H1 (cell line): ENCODE measurements at regions not wholly inside any gene's neighbourhood (a gene's known extent, or its start where the extent isn't known, plus 50 kb on each side); places are given as distances from the start of the nearest gene placed in this dataset.

Experiments used
- BRCA1 ChIP-seq: IDR thresholded peaks from 2 replicates; pipeline ENCODE4 v1.6.1; 2012; ENCODE audit warnings: low read depth, low read length, improper control_type of control experiment
- CTBP2 ChIP-seq: IDR thresholded peaks from 2 replicates; pipeline ENCODE4 v1.7.0; 2011; ENCODE audit warnings: borderline replicate concordance, mild to moderate bottlenecking, moderate library complexity, mixed read lengths, low read length; ENCODE audit not compliant: insufficient read depth, insufficient read length
- EZH2 ChIP-seq: fragments of 200-600 bp; sonication (generic); IDR thresholded peaks from 2 replicates; pipeline ENCODE4 v1.7.1; 2012; ENCODE audit warnings: low read depth, mild to moderate bottlenecking, moderate library complexity, low read length, inconsistent platforms; ENCODE audit not compliant: severe bottlenecking
- KDM4A ChIP-seq: IDR thresholded peaks from one replicate; pipeline ENCODE4 v1.7.1; 2012; ENCODE audit warnings: low read depth, mild to moderate bottlenecking, moderate library complexity, low read length, inconsistent platforms; ENCODE audit not compliant: severe bottlenecking
- RFX5 ChIP-seq: IDR thresholded peaks from 2 replicates; pipeline ENCODE4 v1.6.1; 2011; ENCODE audit warnings: low read depth, low read length, improper control_type of control experiment, borderline replicate concordance
- SIRT6 ChIP-seq: IDR thresholded peaks from one replicate; pipeline ENCODE4 v1.7.1; 2012; ENCODE audit warnings: low read length, inconsistent platforms
- TF ChIP-seq, protein P1 (sequence below): IDR thresholded peaks from 2 replicates; pipeline ENCODE4 v1.6.1; 2012; ENCODE audit warnings: low read length, inconsistent platforms
- TF ChIP-seq, protein P2 (sequence below): IDR thresholded peaks from 2 replicates; pipeline ENCODE4 v1.6.1; 2011; ENCODE audit warnings: low read length, improper control_type of control experiment

DNA sequence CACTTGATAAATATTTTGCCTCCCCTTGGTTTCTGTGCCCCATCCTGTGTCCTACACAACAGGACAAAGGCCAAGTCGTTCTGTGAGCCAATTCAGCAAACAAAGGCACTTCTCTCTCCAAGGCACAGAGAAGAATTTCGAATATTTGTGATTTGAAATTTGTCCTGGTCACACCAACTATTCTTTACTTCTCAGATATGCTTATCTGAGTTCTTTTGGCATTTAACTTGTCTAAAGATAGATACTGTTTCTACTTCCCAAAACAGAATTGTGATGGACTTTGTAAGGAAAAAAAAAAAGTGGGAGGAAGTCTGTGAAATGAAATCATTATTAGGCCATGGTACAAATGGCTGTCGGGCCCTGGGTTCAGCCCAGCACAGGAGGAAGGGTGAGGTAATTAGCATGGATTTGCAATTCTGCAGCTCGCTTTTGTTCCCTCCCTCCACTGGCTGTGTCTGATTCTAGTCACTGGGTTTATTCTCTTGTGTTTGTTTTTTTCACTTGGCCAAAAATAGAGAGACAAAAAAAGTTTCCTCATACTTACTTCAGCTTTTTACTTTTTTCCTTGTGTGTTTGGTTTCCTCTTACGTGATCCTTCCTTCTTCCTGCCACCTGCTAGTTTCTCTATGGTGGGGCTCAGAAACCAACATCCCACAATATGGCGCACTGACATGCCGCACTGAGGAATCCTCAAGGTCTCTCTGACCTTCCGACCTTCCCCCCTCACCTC lies 108.2 kb upstream of the MKLN1 start (continued):
- TF ChIP-seq, protein P1, sequence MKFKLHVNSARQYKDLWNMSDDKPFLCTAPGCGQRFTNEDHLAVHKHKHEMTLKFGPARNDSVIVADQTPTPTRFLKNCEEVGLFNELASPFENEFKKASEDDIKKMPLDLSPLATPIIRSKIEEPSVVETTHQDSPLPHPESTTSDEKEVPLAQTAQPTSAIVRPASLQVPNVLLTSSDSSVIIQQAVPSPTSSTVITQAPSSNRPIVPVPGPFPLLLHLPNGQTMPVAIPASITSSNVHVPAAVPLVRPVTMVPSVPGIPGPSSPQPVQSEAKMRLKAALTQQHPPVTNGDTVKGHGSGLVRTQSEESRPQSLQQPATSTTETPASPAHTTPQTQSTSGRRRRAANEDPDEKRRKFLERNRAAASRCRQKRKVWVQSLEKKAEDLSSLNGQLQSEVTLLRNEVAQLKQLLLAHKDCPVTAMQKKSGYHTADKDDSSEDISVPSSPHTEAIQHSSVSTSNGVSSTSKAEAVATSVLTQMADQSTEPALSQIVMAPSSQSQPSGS: 0 out of 2 replicates have a peak, but pooled peaks have one; percentile 22
- TF ChIP-seq EZH2 (no peak), BRCA1 (no peak), SIRT6 (no peak), RFX5 (no peak), KDM4A (no peak), CTBP2 (no peak)
- TF ChIP-seq, protein P2, sequence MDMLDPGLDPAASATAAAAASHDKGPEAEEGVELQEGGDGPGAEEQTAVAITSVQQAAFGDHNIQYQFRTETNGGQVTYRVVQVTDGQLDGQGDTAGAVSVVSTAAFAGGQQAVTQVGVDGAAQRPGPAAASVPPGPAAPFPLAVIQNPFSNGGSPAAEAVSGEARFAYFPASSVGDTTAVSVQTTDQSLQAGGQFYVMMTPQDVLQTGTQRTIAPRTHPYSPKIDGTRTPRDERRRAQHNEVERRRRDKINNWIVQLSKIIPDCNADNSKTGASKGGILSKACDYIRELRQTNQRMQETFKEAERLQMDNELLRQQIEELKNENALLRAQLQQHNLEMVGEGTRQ: no peak
